ENCODE measurements at regions not wholly inside any gene's neighbourhood (a gene's known extent, or its start where the extent isn't known, plus 50 kb on each side); places are given as distances from the start of the nearest gene placed in this dataset.

GRCh38 chr10:91021901-91022300 lies 101.0 kb upstream of the ANKRD1 start:
- TF ChIP-seq, protein P1, sequence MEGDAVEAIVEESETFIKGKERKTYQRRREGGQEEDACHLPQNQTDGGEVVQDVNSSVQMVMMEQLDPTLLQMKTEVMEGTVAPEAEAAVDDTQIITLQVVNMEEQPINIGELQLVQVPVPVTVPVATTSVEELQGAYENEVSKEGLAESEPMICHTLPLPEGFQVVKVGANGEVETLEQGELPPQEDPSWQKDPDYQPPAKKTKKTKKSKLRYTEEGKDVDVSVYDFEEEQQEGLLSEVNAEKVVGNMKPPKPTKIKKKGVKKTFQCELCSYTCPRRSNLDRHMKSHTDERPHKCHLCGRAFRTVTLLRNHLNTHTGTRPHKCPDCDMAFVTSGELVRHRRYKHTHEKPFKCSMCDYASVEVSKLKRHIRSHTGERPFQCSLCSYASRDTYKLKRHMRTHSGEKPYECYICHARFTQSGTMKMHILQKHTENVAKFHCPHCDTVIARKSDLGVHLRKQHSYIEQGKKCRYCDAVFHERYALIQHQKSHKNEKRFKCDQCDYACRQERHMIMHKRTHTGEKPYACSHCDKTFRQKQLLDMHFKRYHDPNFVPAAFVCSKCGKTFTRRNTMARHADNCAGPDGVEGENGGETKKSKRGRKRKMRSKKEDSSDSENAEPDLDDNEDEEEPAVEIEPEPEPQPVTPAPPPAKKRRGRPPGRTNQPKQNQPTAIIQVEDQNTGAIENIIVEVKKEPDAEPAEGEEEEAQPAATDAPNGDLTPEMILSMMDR (IDR thresholded peaks at IDR 0.05): no peak
- no peak for TF ChIP-seq POLR2AphosphoS5 (IDR thresholded peaks at IDR 0.05; ENCODE audit: insufficient read depth in 1 of 2, low read depth in 1 of 2)
- TF ChIP-seq POLR2A (IDR thresholded peaks at IDR 0.05): no peak

Data from vagina (tissue), 2 donors.